ENCODE measurements at regions not wholly inside any gene's neighbourhood (a gene's known extent, or its start where the extent isn't known, plus 50 kb on each side); places are given as distances from the start of the nearest gene placed in this dataset.

GRCh38 chr11:115698243-115698642 is 194.0 kb upstream of the CADM1 start:
- no peaks in the 10 kb centered on the region for H3K9me3 ChIP-seq
- no peaks in the 10 kb centered on the region for H3K27me3 ChIP-seq
- TF ChIP-seq CTCF (IDR thresholded peaks at IDR 0.05) (no peak), POLR2A (IDR thresholded peaks at IDR 0.05) (no peak)
- H3K27ac ChIP-seq, result no peak overlapping the region
- no peak overlapping the region for H3K4me3 ChIP-seq
- peaks cover 0 to 7% (median 0%) of the 10 kb centered on the region in 4 donors for H3K4me1 ChIP-seq
- no peaks in the 10 kb centered on the region for H3K36me3 ChIP-seq
- DNase-seq, result no peak

- H3K4me3 ChIP-seq, result no peak overlapping the region
- H3K9me3 ChIP-seq, result no peaks in the 10 kb centered on the region
- H3K36me3 ChIP-seq, result no peaks in the 10 kb centered on the region
- DNase-seq, result no peak
- TF ChIP-seq POLR2A (IDR thresholded peaks at IDR 0.05) (no peak), CTCF (IDR thresholded peaks at IDR 0.05) (no peak)
- H3K27ac ChIP-seq, result no peak overlapping the region
- H3K27me3 ChIP-seq, result no peaks in the 10 kb centered on the region
- peaks cover 0 to 7% (median 0%) of the 10 kb centered on the region in 4 donors for H3K4me1 ChIP-seq
Measured at GRCh38 chr11:115696563-115696962, 192.3 kb upstream of the CADM1 start.

- TF ChIP-seq POLR2A (IDR thresholded peaks at IDR 0.05), result no peak
- no peak for TF ChIP-seq CTCF (IDR thresholded peaks at IDR 0.05)
- H3K36me3 ChIP-seq, result no peaks in the 10 kb centered on the region
- no peak overlapping the region for H3K27ac ChIP-seq
- H3K9me3 ChIP-seq, result no peaks in the 10 kb centered on the region
- H3K4me3 ChIP-seq, result no peak overlapping the region
- H3K4me1 ChIP-seq, result peaks cover 0 to 7% (median 0%) of the 10 kb centered on the region in 4 donors
- no peaks in the 10 kb centered on the region for H3K27me3 ChIP-seq
- no peak for DNase-seq
Measured at GRCh38 chr11:115695677-115696364, 191.6 kb upstream of the CADM1 start.

- Histone ChIP-seq H3K27me3 (no peaks in the 10 kb centered on the region), H3K4me1 (no peaks in the 10 kb centered on the region), H3K4me3 (no peak overlapping the region), H3K36me3 (no peaks in the 10 kb centered on the region), H3K27ac (no peak overlapping the region), H3K9me3 (no peaks in the 10 kb centered on the region)
- TF ChIP-seq POLR2A (IDR thresholded peaks at IDR 0.05), result no peak
- TF ChIP-seq CTCF (IDR thresholded peaks at IDR 0.05), result no peak
- DNase-seq, result no peak
Measured at GRCh38 chr11:115693002-115693401, 188.8 kb upstream of the CADM1 start.

- Histone ChIP-seq H3K4me1 (no peaks in the 10 kb centered on the region), H3K27ac (no peak overlapping the region), H3K36me3 (no peaks in the 10 kb centered on the region), H3K9me3 (no peaks in the 10 kb centered on the region), H3K27me3 (no peaks in the 10 kb centered on the region), H3K4me3 (no peak overlapping the region)
- TF ChIP-seq POLR2A (IDR thresholded peaks at IDR 0.05) (no peak), CTCF (IDR thresholded peaks at IDR 0.05) (no peak)
- DNase-seq, result no peak
Measured at GRCh38 chr11:115691030-115691429, 186.8 kb upstream of the CADM1 start.

- no peaks in the 10 kb centered on the region for H3K9me3 ChIP-seq
- no peaks in the 10 kb centered on the region for H3K4me1 ChIP-seq
- H3K36me3 ChIP-seq, result no peaks in the 10 kb centered on the region
- no peak overlapping the region for H3K4me3 ChIP-seq
- no peak for DNase-seq
- no peaks in the 10 kb centered on the region for H3K27me3 ChIP-seq
- TF ChIP-seq CTCF (IDR thresholded peaks at IDR 0.05) (no peak), POLR2A (IDR thresholded peaks at IDR 0.05) (no peak)
- H3K27ac ChIP-seq, result no peak overlapping the region
Measured at GRCh38 chr11:115687934-115688333, 183.7 kb upstream of the CADM1 start.
